Skin epidermis (tissue), 12 donors: ENCODE measurements at regions not wholly inside any gene's neighbourhood (a gene's known extent, or its start where the extent isn't known, plus 50 kb on each side); places are given as distances from the start of the nearest gene placed in this dataset.

ENCODE experiments used
- H3K27ac ChIP-seq, 21 experiments: fragments of 200-600 bp; sonication (generic) in 11 of 21; one replicate each; pipeline ENCODE4 v1.5.0; 2020; ENCODE audit warnings: mild to moderate bottlenecking in 3 of 21, inconsistent platforms in 2 of 21, moderate library complexity in 2 of 21
- H3K4me3 ChIP-seq, 7 experiments: fragments of 200-600 bp; sonication (generic) in 2 of 7; one replicate each; pipeline ENCODE4 v1.5.0; 2020; ENCODE audit warnings: inconsistent platforms in 2 of 7, mild to moderate bottlenecking in 2 of 7, moderate library complexity in 1 of 7

DNA sequence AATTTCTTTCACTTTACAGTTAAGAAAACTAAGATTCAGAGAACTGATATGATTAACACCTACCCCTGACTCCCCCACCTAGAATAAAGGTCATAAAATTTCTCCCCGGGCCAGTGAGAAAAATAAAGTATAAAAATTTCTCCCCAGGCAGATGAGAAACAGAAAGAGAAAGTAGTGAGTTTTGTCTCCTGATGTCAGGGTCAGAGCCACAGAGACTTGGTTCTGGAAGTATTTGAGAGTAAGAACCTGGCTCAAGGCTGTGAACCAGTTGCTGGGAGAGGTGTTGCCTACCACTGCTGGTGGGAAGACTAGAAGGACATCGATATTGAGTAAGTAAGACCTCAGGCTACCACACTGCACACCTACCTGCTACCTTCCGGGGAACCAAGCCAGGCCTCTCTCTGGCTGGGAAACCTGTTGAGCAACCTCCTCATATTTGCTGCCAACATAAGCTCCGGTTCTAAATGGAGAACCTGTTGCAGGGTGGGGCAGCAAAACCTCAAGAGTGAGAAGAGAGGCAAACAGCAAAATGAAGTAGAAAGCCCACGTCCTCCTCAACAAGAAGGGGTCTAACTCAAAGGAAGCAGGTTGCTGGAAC is 104.2 kb upstream of the PUDP start:
- no peak overlapping the region for H3K4me3 ChIP-seq
- H3K27ac ChIP-seq, result no peak overlapping the region

DNA sequence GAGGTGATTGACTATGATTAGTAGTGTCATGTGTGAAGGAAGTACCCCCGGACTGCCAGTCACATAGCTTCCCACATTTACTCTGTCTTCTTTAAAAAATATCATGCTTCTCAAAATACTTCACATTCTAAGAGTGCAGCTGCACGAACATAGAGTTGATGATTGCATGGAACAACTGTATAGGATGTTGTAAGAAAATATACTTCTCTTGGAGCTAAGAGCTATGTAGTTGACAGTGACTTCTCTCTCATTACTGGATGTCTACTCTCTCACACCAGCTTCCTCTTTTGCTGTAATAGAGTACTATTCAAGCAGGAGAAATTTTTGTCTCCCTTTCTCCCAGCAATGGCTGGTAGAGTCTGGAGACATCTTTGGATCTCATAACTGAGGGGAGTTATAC is 99.4 kb upstream of the PUDP start:
- H3K4me3 ChIP-seq, result no peak overlapping the region
- no peak overlapping the region for H3K27ac ChIP-seq

DNA sequence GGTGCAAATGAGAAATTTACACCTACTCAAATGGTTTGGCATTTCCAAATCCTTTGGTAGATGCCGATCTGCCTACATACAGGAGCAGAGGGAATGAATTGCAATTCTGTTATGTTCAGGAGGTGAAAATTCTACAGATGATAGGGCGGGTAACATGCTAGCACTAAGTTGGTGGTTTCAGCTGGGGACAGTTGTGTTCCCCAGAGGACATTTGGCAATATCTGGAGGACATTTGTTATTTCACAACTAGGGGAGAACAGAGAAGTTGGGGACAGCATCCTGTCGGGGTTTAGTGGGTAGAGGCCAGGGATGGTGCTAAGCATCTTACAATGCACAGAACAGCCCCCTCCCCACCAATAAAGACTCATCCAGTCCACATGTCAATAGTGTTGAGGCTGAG is 96.5 kb upstream of the PUDP start:
- no peak overlapping the region for H3K27ac ChIP-seq
- H3K4me3 ChIP-seq, result no peak overlapping the region

DNA sequence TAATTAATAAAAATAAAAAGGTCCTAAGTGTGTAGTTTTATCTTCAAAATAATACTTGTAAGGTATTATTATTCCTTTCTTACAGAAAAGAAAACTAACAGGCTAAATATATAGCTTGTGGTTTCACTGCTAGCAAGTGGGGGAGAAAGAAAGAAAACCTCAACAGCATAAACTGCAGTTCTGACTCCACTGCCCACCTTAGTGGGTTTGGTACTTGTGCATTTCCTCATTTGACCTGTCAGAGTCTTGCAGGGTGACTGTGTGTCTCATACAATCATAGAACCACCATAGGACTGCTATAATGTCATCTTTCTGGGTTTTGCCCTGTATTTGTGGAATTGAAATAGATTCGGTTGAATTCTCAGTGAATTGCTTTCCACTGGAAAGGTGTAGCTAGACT is 94.7 kb upstream of the PUDP start:
- H3K4me3 ChIP-seq, result no peak overlapping the region
- H3K27ac ChIP-seq, result no peak overlapping the region

DNA sequence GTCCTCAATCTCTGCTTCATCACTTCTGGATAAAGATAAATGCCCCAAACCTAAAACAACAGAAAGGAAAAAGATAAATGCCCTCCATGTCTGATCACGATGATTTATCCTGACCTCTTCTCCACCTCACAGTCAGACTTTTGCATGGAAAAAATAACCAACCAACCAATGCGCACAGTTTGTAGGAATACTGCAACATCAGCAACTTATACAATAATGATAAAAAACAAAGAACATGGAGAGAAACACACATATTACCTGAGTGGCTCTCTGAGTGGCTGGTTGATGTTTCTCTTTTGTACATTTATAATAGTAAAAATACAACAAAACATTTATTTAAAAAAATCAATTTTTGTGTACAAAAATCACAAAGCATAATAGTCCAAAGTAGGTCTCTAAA is 93.0 kb upstream of the PUDP start:
- H3K27ac ChIP-seq, result no peak overlapping the region
- no peak overlapping the region for H3K4me3 ChIP-seq

DNA sequence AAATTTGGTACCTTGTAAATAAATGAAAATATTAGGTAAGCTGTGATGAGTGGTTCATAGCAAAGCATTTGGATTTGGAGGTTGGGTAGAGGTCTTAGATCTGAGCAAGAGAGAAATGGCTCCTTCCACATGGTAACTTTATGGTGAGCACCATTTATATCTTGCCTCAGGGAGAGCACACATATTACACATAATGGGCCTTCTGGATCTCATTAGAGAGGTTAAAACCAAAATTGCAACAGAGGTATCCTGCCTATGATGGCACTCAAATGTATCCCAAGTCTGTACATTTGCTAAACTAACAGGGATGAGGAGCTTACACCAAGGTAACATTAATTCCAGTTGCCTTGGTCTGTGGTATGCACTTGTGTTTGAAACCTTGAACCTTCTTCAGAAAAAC is 87.1 kb upstream of the PUDP start:
- H3K4me3 ChIP-seq, result no peak overlapping the region
- no peak overlapping the region for H3K27ac ChIP-seq

DNA sequence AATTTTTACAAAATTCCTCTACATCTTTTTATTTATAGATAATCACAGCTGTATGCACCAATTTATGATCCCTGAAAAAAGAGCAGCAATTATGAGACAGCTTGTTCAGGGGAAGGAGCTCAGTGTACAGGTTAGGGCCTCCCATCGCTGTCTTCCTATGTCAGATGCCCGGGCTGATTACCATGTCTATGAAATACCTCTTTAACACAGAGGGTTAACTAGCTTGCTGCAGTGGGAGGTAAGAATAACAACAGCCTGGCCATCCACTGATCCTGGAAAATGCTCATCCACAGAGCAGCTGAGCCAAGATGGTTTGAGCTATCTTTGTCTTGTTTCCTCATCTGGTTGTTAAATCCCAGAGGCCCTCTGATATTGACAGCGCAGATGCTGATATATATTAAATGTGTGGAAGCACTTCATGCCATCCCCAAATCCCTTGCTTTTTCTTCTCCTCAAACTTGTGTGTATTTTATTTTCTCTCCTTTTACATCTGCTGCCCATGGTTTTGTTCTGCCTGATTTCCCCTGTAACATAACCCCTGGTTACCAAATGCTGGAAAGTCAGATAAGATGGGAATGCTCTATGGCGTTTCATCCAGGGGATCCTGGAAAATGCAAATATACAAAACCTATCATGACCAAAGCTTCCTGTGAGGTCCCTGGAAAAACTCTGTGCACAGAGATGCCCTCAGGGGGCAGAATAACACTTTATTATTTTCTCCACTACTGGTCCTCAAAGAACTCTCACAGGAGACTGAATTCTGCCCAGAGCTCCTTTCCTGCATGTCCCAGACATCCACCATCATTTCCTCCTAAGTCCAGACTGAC is 85.8 kb upstream of the PUDP start:
- H3K27ac ChIP-seq, result no peak overlapping the region
- H3K4me3 ChIP-seq, result no peak overlapping the region

DNA sequence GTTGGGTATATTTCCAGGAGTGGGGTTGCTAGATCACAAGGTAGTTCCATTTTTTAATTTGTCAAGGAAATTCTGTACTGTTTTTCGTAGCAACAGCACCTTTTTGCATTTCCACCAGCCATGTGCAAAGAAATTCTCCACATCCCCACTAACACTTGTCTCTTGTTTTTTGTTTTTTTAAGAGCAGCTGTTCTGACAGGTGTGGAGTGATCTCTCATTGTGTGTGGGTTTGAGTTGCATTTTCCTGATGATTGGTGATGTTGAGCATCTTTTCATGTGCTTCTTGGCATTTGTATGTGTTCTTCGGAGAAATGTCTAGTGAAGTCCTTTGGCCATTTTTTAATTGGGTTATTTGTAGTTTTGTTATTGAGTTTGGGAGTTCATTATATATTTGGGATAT is 80.3 kb upstream of the PUDP start:
- Histone ChIP-seq H3K4me3 (no peak overlapping the region), H3K27ac (no peak overlapping the region)

DNA sequence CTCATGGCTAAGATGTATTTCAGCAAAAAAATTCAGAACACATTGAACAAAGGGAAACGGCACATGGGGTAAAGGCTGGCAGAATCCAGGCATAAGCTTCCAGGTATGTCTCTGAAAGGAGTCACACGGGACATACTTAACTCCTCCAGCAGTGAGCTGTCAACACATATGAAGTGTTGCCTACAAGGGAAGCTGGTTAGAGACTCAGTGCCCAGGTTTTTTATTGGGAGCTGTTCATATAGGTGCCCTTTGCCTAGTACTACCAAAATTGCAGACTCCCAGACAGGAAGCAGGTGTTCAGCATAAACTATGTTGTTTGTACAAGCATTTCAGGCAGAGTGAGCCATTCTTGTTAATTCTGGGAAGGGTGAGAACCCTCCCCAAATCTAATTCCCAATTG is 77.4 kb upstream of the PUDP start:
- Histone ChIP-seq H3K4me3 (no peak overlapping the region), H3K27ac (no peak overlapping the region)

DNA sequence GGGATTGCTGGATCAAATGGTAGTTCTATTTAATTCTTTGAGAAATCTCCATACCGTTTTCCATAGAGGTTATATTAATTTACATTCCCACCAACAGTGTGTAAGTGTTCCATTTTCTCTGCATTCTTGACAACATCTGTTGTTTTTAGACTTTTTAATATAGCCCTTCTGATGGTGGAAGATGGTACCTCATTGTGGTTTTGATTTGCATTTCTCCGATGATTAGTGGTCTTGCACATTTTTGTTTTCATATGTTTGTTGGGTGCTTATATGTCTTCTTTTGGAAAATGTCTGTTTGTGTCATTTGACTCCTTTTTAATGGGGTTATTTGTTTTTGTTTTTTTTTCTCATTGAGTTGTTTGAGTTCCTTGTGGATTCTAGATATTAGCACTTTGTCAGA is 75.3 kb upstream of the PUDP start:
- H3K4me3 ChIP-seq, result no peak overlapping the region
- no peak overlapping the region for H3K27ac ChIP-seq

DNA sequence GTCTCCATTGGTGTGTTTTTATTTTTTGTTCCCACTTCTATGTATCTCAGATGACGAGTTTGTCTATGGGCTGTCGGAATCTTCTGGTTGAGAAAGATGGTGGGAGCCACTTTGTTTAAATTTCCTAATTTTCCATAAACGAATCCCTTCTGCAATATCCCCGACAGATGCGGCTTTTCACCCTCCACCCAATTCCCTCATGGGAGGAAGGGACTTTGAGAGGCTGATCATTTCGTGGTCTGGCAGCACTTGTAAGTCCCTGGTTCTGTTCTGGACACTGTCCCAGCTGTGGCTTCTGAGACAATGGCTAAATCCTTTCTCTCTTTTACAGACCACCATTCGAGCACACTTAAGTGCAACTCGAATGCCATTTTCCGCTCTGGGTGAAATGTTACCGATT is 72.2 kb upstream of the PUDP start:
- H3K27ac ChIP-seq, result no peak overlapping the region

DNA sequence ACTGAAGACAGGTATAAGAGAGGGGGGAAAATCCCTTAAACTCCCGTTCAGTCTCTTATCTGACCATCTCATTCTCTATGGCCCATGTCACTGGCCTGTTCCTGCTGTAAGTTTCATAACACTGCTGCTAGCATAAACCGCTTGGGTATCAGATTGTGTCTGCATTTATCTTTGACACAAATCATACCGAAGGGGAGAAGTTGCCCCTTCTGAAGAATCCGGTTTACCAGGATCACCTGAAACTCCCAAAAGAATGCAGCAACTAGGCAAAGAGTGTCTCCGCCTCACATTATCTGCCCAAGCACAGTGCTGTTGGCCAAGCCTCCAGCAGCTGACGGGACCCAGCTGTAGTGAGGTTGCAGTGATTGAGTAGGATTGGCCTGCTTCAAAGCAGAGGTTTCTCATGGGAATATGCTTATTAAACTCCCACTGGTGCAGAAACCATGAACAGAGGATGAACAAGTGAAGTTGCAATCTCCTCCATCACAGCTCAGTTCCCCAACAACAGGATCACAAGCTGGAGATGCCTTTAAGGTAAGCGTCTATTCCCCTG is 71.3 kb upstream of the PUDP start:
- Histone ChIP-seq H3K27ac (no peak overlapping the region), H3K4me3 (no peak overlapping the region)

More for the DNA sequence above, 72.2 kb upstream of the PUDP start:
- no peak overlapping the region for H3K4me3 ChIP-seq

DNA sequence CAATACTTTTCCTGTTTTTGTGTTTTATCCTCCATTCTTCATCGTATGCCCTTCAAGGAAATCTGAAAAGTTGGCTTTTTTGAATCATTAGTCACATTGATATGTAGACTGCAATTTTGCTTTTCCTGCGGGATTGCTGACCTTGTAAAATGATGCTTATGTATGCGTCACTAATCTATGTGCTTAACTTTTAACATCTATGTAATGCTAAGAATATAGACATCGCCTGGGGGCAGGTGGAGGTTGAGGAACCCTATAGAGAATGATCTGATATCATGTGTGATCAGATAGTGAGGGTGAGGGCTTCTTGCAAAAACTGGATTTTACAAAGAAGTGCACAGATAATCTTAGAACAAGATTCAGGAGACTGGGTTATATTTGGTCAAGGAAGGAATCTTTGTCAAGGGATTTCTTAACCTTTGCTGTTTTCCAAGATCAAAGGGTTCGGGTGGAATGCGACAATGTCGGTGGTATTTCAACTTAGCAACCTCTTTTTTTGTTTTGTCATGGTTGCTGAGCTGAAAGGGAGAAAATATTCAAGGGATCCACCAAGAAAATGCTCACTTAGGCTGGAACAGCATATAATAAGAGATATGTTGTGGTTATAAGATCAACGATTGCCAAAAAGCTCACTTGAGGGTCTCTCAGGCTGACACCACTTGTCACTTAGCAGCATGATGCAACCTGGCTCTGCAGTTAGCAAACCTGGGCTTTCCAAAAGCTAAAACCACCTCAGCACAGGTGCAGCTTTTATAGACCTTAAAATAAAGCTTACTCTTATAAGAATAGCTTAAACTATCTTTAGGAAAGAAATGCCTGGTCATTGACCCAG is 70.6 kb upstream of the PUDP start:
- no peak overlapping the region for H3K27ac ChIP-seq
- no peak overlapping the region for H3K4me3 ChIP-seq

DNA sequence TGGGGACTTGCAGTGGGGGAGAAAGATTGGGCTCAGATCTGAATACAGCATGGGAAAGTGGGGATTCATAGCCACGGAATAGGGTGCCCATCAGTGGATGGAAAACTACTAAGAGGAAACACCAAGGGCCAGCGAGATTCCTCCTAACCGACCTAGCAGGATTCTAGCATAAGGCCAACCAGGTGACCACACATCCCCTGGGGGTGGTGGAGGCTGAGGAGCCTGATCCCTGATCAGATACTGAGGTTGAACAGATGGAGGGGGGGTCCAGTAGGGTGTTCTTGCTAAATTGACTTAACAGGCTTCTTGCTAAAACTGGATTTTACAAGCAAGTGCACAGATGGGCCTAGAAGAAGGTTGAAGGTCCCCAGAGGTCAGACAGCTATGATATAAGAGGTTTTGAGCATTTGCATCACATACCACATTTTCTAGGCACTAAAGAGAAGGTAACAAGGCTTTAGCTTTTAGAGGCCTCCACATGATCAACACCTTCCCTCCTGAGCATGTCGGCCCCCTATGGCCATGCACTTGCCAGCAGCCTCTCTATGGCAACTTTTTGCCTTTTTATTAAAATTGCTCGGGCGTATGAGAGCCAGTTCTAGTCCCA is 69.1 kb upstream of the PUDP start:
- no peak overlapping the region for H3K4me3 ChIP-seq
- H3K27ac ChIP-seq, result no peak overlapping the region

DNA sequence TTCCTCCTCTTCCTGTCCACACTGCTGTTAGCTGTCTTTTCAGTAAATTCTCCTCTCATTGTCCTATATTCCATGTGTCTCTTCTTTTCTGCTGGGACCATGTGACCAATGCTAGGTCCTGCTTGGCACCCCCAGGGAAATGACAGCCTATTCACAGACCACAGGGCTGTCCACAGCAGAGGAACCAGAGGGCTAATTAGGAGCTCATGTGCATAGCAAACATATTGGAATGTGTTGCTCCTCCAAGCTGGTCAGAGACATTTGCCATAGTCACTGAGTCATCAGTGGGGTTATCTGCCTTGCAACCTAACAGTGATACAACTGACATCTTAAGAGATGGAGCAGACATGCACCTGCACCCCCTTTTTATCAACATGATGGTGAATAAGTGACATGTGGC is 67.9 kb upstream of the PUDP start:
- Histone ChIP-seq H3K4me3 (no peak overlapping the region), H3K27ac (no peak overlapping the region)

DNA sequence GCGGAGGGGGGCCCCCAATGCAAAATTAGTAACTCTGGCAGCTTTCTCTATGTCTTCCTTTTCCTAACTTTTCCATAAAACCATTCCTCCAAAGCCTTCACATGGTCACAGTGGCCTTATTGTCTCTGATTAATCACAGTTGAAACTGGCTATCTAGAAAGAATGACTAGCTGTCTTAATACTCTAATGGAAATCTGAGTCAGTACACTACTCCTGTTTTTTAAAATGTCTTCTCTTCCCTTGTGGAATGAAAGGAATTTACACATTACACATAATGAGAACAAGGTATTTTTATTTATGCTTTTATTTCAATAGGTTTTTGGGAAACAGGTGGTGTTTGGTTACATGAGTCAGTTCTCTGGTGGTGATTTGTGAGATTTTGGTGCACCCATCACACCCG is 66.3 kb upstream of the PUDP start:
- no peak overlapping the region for H3K4me3 ChIP-seq
- no peak overlapping the region for H3K27ac ChIP-seq

DNA sequence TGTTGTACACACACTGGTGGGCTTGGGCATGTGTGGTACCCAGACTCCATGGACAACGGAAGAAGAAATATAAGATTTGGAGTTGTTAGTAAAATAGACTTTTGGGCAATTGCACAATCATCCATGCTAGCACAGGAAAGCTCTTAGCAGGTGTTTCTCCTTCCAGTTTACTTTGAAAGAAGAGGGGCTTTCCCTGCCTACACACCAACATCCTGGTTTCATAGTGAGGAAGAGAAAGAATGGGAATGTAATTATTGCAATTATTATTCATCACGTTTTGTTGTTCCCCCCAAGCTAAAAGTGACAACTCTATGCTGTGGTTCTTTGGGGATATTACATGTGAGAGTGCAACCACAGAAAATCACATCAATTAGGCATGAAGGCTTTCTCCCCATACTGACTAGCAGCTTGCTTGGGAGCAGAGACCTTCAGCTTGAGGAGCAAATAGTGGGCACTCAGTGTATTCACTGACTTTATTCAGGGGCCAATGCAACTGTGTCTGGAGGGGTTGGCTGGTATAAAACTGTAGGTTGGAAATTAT is 57.2 kb upstream of the PUDP start:
- Histone ChIP-seq H3K27ac (no peak overlapping the region), H3K4me3 (no peak overlapping the region)

DNA sequence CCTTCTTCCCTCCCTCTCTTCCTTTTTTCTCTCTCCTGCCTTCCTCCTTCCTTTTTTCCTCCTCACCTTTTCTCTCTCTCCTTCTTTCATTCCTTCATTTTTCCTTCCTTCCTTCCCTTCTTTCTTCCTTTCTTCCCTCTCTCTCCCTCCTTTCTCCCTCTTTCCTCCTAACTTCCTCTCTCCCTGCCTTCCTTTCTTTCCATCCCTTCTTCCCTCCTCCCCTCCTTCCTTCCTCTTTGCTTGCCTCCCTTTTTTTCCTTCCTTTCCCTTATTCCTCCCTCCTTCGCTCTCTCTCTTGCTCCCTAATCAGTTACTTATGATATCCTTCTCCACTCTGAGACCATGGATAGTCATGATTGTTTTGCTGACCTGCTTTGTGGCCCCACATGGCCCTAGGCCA is 56.7 kb upstream of the PUDP start:
- Histone ChIP-seq H3K4me3 (no peak overlapping the region), H3K27ac (no peak overlapping the region)

DNA sequence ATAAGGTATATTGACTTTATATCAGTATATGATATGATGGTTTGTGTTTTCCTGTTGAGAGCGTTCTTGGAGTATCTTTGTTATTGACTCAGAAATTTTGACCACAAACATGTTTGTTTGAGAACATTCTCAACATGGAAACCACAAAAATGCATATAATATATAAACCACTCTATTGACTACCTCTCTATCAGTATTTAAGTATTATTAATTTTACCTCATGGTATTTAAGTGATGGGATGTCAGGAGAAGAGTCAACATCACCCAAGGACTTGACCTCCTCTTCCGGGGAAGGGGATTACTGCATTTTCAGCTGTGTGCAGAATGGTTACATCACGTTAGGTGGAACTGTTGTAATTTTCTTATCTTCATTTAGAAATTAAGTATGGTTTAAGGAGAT is 54.3 kb upstream of the PUDP start:
- H3K4me3 ChIP-seq, result no peak overlapping the region
- H3K27ac ChIP-seq, result no peak overlapping the region

DNA sequence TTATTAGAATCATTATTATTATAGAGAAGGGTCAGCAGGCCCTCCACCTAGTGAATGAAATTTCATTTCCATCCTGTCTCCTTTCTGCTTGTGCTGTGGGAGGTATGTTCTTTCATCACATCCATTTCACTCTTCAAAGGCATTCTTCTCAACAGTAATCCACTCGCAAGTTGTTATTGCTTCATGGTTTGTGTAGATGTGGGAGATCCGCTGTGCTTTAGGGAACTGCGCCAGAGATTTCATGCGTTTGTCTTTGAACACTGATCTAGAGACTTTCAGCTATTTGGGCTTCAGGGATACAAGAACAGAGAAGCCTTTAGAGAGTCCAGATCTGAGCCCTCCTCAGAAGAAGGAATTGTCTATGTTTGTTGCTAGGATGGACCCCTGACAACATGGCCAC is 53.5 kb upstream of the PUDP start:
- H3K4me3 ChIP-seq, result no peak overlapping the region
- no peak overlapping the region for H3K27ac ChIP-seq
